HCT116 (cell line): ENCODE measurements at regions not wholly inside any gene's neighbourhood (a gene's known extent, or its start where the extent isn't known, plus 50 kb on each side); places are given as distances from the start of the nearest gene placed in this dataset.

Experiments used
- ATAC-seq: fragments of 200-7000 bp; cut with Tn5 transposase; 2 replicates; pipeline ENCODE4 v1.9.1; 2020; ENCODE audit warnings: mild to moderate bottlenecking, moderate library complexity
- BruUV-seq: library from RNA; stranded (reverse); fragments of 400-500 nt; replicated peaks from 2 replicates; lab custom pipeline; 2021; lab: Mats Ljungman, UMichigan
- CTCF ChIA-PET: fragments of 300-600 bp; sonication (Branson Sonifier 250); formaldehyde crosslinking; loops from one replicate; lab custom pipeline; 2021; ENCODE audit warnings: antibody characterized with exemption; lab: Charles Lee
- POLR2A ChIA-PET: fragments of 300-600, 350-600 bp; sonication (Branson Sonifier 250); formaldehyde crosslinking; loops from one replicate; lab custom pipeline; 2021; ENCODE audit warnings: antibody characterized with exemption; lab: Charles Lee
- RAD21 ChIA-PET, 2 experiments: fragments of 300-600 bp; sonication (Branson Sonifier 250); formaldehyde crosslinking; loops; one replicate each; lab custom pipeline; 2023; ENCODE audit warnings: low total read pairs in 2 of 2; ENCODE audit not compliant: uncharacterized antibody in 2 of 2, unreplicated experiment in 2 of 2, low non-redundant PET in 1 of 2; lab: Charles Lee
- DNase-seq: peaks from one replicate; pipeline ENCODE4 v3.0.0-alpha.2; 2010; ENCODE audit warnings: low read depth, low spot score
- H2AFZ ChIP-seq: fragments of 200-600 bp; shearing (Covaris generic), sonication (generic); 2 replicates; pipeline ENCODE4 v1.6.1; 2017; ENCODE audit warnings: low read depth, mixed run types, mixed read lengths, antibody characterized with exemption, low read length; ENCODE audit not compliant: poor library complexity, severe bottlenecking
- H3K27ac ChIP-seq: 2 replicates; pipeline ENCODE4 v1.5.1; 2012; ENCODE audit warnings: low read depth, low read length
- H3K27me3 ChIP-seq: fragments of 200-600 bp; sonication (generic); 2 replicates; pipeline ENCODE4 v1.6.1; 2016; ENCODE audit warnings: mixed run types, low read length, mixed read lengths; ENCODE audit not compliant: insufficient read depth
- H3K36me3 ChIP-seq, 2 experiments: fragments of 200-500 bp in 1 of 2; fragments of 200-600 bp in 1 of 2; sonication (Bioruptor generic) in 1 of 2; sonication (generic) in 1 of 2; 2 replicates each; pipeline versions ENCODE4 v1.5.1 to v1.6.1; 2014 to 2016; ENCODE audit warnings: low read length in 2 of 2, inconsistent platforms in 1 of 2, mixed read lengths in 1 of 2, mixed run types in 1 of 2; ENCODE audit not compliant: insufficient read depth in 2 of 2, control insufficient read depth in 1 of 2
- H3K4me1 ChIP-seq, 2 experiments: fragments of 200-600 bp in 1 of 2; sonication (generic) in 1 of 2; 2 replicates each; pipeline versions ENCODE4 v1.5.1 to v1.6.1; 2012 to 2017; ENCODE audit warnings: low read length in 2 of 2, inconsistent platforms in 1 of 2, mild to moderate bottlenecking in 1 of 2, mixed read lengths in 1 of 2, mixed run types in 1 of 2, moderate library complexity in 1 of 2; ENCODE audit not compliant: insufficient read depth in 2 of 2, control insufficient read depth in 1 of 2
- H3K4me2 ChIP-seq: fragments of 200-600 bp; sonication (generic); 2 replicates; pipeline ENCODE4 v1.6.1; 2017; ENCODE audit warnings: mixed run types, low read length, mixed read lengths
- H3K4me3 ChIP-seq, 2 experiments: fragments of 200-600 bp in 1 of 2; sonication (generic) in 1 of 2; replicated peaks in 1 of 2; 2 replicates each; pipeline ENCODE4 v1.5.1; 2011 to 2016; ENCODE audit warnings: low read length in 2 of 2, control low read depth in 1 of 2, low read depth in 1 of 2, mild to moderate bottlenecking in 1 of 2, mixed read lengths in 1 of 2, mixed run types in 1 of 2
- H3K79me2 ChIP-seq: fragments of 200-600 bp; sonication (generic); 2 replicates; pipeline ENCODE4 v1.6.1; 2017; ENCODE audit warnings: mild to moderate bottlenecking, mixed run types, low read length, moderate library complexity, mixed read lengths; ENCODE audit not compliant: insufficient read depth
- H3K9ac ChIP-seq: fragments of 200-600 bp; sonication (generic); 2 replicates; pipeline ENCODE4 v1.6.1; 2016; ENCODE audit warnings: low read length, mixed read lengths
- H3K9me2 ChIP-seq: fragments of 200-600 bp; sonication (generic), shearing (Covaris generic); 2 replicates; pipeline ENCODE4 v1.6.1; 2017; ENCODE audit warnings: mixed run types, mild to moderate bottlenecking, moderate library complexity; ENCODE audit not compliant: insufficient read depth
- H3K9me3 ChIP-seq, 2 experiments: fragments of 200-500 bp in 1 of 2; fragments of 200-600 bp in 1 of 2; sonication (Bioruptor generic) in 1 of 2; sonication (generic) in 1 of 2; 2 replicates each; pipeline ENCODE4 v1.6.1; 2014 to 2017; ENCODE audit warnings: low read length in 2 of 2, mixed read lengths in 2 of 2, inconsistent platforms in 1 of 2, low read depth in 1 of 2, mild to moderate bottlenecking in 1 of 2, mixed run types in 1 of 2, moderate library complexity in 1 of 2; ENCODE audit not compliant: control insufficient read depth in 1 of 2, insufficient read depth in 1 of 2
- H4K20me1 ChIP-seq: fragments of 200-600 bp; sonication (generic), shearing (Covaris generic); 2 replicates; pipeline ENCODE4 v1.6.1; 2017; ENCODE audit warnings: mixed run types, mild to moderate bottlenecking, moderate library complexity; ENCODE audit not compliant: insufficient read depth
- CBX3 ChIP-seq: IDR thresholded peaks from 2 replicates; pipeline ENCODE4 v1.6.1; 2012; ENCODE audit warnings: low read depth
- CEBPB ChIP-seq: IDR thresholded peaks from 2 replicates; pipeline ENCODE4 v1.6.1; 2012; ENCODE audit warnings: low read depth
- CTCF ChIP-seq, 3 experiments: fragments of 200-600 bp in 1 of 3; sonication (generic) in 1 of 3; IDR thresholded peaks in 2 of 3; conservative IDR thresholded peaks in 1 of 3; 2 replicates each; pipeline ENCODE4 v1.5.1; 2012 to 2017; ENCODE audit warnings: low read depth in 2 of 3, low read length in 2 of 3, antibody characterized with exemption in 1 of 3, borderline replicate concordance in 1 of 3, control low read depth in 1 of 3, mild to moderate bottlenecking in 1 of 3, mixed read lengths in 1 of 3, mixed run types in 1 of 3, moderate library complexity in 1 of 3; ENCODE audit not compliant: insufficient read depth in 1 of 3
- EGR1 ChIP-seq: IDR thresholded peaks from 2 replicates; pipeline ENCODE4 v1.6.1; 2012; ENCODE audit warnings: low read depth
- FOSL1 ChIP-seq: IDR thresholded peaks from 2 replicates; pipeline ENCODE4 v1.6.1; 2012; ENCODE audit warnings: low read depth
- JUND ChIP-seq: IDR thresholded peaks from 2 replicates; pipeline ENCODE4 v1.6.1; 2012
- POLR2AphosphoS5 ChIP-seq: IDR thresholded peaks from 2 replicates; pipeline ENCODE4 v1.6.1; 2011; ENCODE audit warnings: mild to moderate bottlenecking, low read depth, low read length, moderate library complexity
- RAD21 ChIP-seq: IDR thresholded peaks from 2 replicates; pipeline ENCODE4 v1.6.1; 2012; ENCODE audit warnings: low read depth, mild to moderate bottlenecking
- REST ChIP-seq: IDR thresholded peaks from 2 replicates; pipeline ENCODE4 v1.6.1; 2012; ENCODE audit warnings: low read depth
- SP1 ChIP-seq: IDR thresholded peaks from 2 replicates; pipeline ENCODE4 v1.6.1; 2012; ENCODE audit warnings: low read depth
- SRF ChIP-seq: IDR thresholded peaks from 2 replicates; pipeline ENCODE4 v1.6.1; 2012; ENCODE audit warnings: low read depth
- TCF7L2 ChIP-seq: IDR thresholded peaks from 2 replicates; pipeline ENCODE4 v1.7.0; 2011; ENCODE audit warnings: borderline replicate concordance, inconsistent platforms; ENCODE audit not compliant: insufficient read depth, insufficient read length; ENCODE audit errors: extremely low read depth
- YY1 ChIP-seq: IDR thresholded peaks from 2 replicates; pipeline ENCODE4 v1.6.1; 2011; ENCODE audit warnings: low read length, low read depth, moderate library complexity, mild to moderate bottlenecking; ENCODE audit not compliant: insufficient replicate concordance; ENCODE audit errors: extremely low read depth
- ZFX ChIP-seq: fragments of 450-650 bp; IDR thresholded peaks from 2 replicates; pipeline ENCODE4 v1.6.1; 2017
- ZNF274 ChIP-seq: fragments of 200-500 bp; sonication (Bioruptor generic); IDR thresholded peaks from 2 replicates; pipeline ENCODE4 v1.6.1; 2014; ENCODE audit warnings: mild to moderate bottlenecking, low read depth, low read length, inconsistent platforms
- intact Hi-C: fragments of 100-400 bp; cut with micrococcal nuclease; formaldehyde crosslinking; loops from 2 replicates; pipeline ENCODE4 v1.10.0; 2022
- TF ChIP-seq, protein P1 (sequence below): IDR thresholded peaks from 2 replicates; pipeline ENCODE4 v1.6.1; 2012
- TF ChIP-seq, protein P2 (sequence below): IDR thresholded peaks from 2 replicates; pipeline ENCODE4 v1.6.1; 2011; ENCODE audit warnings: mild to moderate bottlenecking, low read length, moderate library complexity; ENCODE audit not compliant: insufficient replicate concordance; ENCODE audit errors: extremely low read depth

- H3K9me3 ChIP-seq, result peaks cover 7 to 33% of the 10 kb centered on the region in 2 experiments; a peak in 2 of 4 replicates
- H3K4me1 ChIP-seq, result no peaks in the 10 kb centered on the region
- RAD21 ChIA-PET, result no interaction called here
- no peak overlapping the region for H3K4me3 ChIP-seq
- CTCF ChIA-PET, result no interaction called here
- ATAC-seq (no peak), DNase-seq (no peak)
- no peak for TF ChIP-seq REST
- no peak for TF ChIP-seq TCF7L2
- no peak for TF ChIP-seq YY1
- no peak for TF ChIP-seq FOSL1
- TF ChIP-seq JUND, result no peak
- TF ChIP-seq, protein P1, sequence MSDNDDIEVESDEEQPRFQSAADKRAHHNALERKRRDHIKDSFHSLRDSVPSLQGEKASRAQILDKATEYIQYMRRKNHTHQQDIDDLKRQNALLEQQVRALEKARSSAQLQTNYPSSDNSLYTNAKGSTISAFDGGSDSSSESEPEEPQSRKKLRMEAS, result no peak
- TF ChIP-seq ZNF274, result no peak
- TF ChIP-seq CEBPB, result no peak
- TF ChIP-seq ZFX, result no peak
- TF ChIP-seq RAD21, result no peak
- no peak for TF ChIP-seq POLR2AphosphoS5
- no peak for TF ChIP-seq EGR1
- TF ChIP-seq CTCF (IDR thresholded peaks at IDR 0.05 in 2 of 3, conservative IDR thresholded peaks at IDR 0.05 in 1 of 3; ENCODE audit: borderline replicate concordance in 1 of 3, insufficient read depth in 1 of 3, low read depth in 2 of 3, low read length in 2 of 3), result no peak
- TF ChIP-seq SP1, result no peak
- no peak for TF ChIP-seq SRF
- TF ChIP-seq, protein P2, sequence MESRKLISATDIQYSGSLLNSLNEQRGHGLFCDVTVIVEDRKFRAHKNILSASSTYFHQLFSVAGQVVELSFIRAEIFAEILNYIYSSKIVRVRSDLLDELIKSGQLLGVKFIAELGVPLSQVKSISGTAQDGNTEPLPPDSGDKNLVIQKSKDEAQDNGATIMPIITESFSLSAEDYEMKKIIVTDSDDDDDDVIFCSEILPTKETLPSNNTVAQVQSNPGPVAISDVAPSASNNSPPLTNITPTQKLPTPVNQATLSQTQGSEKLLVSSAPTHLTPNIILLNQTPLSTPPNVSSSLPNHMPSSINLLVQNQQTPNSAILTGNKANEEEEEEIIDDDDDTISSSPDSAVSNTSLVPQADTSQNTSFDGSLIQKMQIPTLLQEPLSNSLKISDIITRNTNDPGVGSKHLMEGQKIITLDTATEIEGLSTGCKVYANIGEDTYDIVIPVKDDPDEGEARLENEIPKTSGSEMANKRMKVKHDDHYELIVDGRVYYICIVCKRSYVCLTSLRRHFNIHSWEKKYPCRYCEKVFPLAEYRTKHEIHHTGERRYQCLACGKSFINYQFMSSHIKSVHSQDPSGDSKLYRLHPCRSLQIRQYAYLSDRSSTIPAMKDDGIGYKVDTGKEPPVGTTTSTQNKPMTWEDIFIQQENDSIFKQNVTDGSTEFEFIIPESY, result no peak
- no peak for TF ChIP-seq CBX3
- H2AFZ ChIP-seq, result no peak overlapping the region
- H3K27ac ChIP-seq, result no peak overlapping the region
- no peaks in the 10 kb centered on the region for H3K36me3 ChIP-seq
- no peak overlapping the region for H3K4me2 ChIP-seq
- no peaks in the 10 kb centered on the region for H3K79me2 ChIP-seq
- no peaks in the 10 kb centered on the region for H3K27me3 ChIP-seq
- no peaks in the 10 kb centered on the region for H4K20me1 ChIP-seq
- intact Hi-C loops, result no loop called here
- BruUV-seq, result no TSS peak
- POLR2A ChIA-PET, result no interaction called here
- no peaks in the 10 kb centered on the region for H3K9me2 ChIP-seq
- no peak overlapping the region for H3K9ac ChIP-seq
These were observed 905.7 kb upstream of the TENM4 start for GRCh38 chr11:80346353-80347059.
